Ishikawa (cell line): ENCODE measurements at regions not wholly inside any gene's neighbourhood (a gene's known extent, or its start where the extent isn't known, plus 50 kb on each side); places are given as distances from the start of the nearest gene placed in this dataset.

Experiments
- CREB1 ChIP-seq: IDR thresholded peaks from 2 replicates; pipeline ENCODE4 v1.6.1; 2012; ENCODE audit warnings: low read depth
- RAD21 ChIP-seq: IDR thresholded peaks from 2 replicates; pipeline ENCODE4 v1.6.1; 2012; ENCODE audit warnings: low read depth
- TAF1 ChIP-seq: IDR thresholded peaks from 2 replicates; pipeline ENCODE4 v1.6.1; 2012; ENCODE audit warnings: low read depth, mild to moderate bottlenecking
- TEAD4 ChIP-seq: IDR thresholded peaks from 2 replicates; pipeline ENCODE4 v1.6.1; 2012

GRCh38 chr18:54480616-54481015, 110.4 kb upstream of the DYNAP start:
- TF ChIP-seq RAD21 (no peak), TEAD4 (no peak), TAF1 (no peak), CREB1 (no peak)
